ENCODE measurements at regions not wholly inside any gene's neighbourhood (a gene's known extent, or its start where the extent isn't known, plus 50 kb on each side); places are given as distances from the start of the nearest gene placed in this dataset.

- Histone ChIP-seq H3K36me3 (ENCODE audit: insufficient read depth, low read length) (no peaks in the 10 kb centered on the region), H3K4me3 (ENCODE audit: insufficient read depth, low read length) (no peak overlapping the region), H3K27ac (ENCODE audit: low read depth, low read length) (no peak overlapping the region), H3K79me2 (ENCODE audit: insufficient read depth, low read length) (no peaks in the 10 kb centered on the region), H2AFZ (ENCODE audit: low read length) (no peak overlapping the region), H3K4me1 (ENCODE audit: insufficient read depth, low read length) (no peaks in the 10 kb centered on the region), H3K4me2 (ENCODE audit: insufficient read depth, low read length) (no peak overlapping the region), H3K27me3 (ENCODE audit: insufficient read depth, low read length) (peaks cover 14% of the 10 kb centered on the region), H4K20me1 (ENCODE audit: insufficient read depth, low read length) (no peaks in the 10 kb centered on the region), H3K9me3 (ENCODE audit: low read depth, low read length) (no peaks in the 10 kb centered on the region)
- no peak for DNase-seq (ENCODE audit: insufficient read length, low spot score, missing footprints)
- TF ChIP-seq, protein P1, sequence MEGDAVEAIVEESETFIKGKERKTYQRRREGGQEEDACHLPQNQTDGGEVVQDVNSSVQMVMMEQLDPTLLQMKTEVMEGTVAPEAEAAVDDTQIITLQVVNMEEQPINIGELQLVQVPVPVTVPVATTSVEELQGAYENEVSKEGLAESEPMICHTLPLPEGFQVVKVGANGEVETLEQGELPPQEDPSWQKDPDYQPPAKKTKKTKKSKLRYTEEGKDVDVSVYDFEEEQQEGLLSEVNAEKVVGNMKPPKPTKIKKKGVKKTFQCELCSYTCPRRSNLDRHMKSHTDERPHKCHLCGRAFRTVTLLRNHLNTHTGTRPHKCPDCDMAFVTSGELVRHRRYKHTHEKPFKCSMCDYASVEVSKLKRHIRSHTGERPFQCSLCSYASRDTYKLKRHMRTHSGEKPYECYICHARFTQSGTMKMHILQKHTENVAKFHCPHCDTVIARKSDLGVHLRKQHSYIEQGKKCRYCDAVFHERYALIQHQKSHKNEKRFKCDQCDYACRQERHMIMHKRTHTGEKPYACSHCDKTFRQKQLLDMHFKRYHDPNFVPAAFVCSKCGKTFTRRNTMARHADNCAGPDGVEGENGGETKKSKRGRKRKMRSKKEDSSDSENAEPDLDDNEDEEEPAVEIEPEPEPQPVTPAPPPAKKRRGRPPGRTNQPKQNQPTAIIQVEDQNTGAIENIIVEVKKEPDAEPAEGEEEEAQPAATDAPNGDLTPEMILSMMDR (IDR thresholded peaks at IDR 0.05; ENCODE audit: extremely low read depth, low read depth, low read length): no peak
These were observed 212.2 kb downstream of the CDC5L start for GRCh38 chr6:44599672-44600071.

DNA sequence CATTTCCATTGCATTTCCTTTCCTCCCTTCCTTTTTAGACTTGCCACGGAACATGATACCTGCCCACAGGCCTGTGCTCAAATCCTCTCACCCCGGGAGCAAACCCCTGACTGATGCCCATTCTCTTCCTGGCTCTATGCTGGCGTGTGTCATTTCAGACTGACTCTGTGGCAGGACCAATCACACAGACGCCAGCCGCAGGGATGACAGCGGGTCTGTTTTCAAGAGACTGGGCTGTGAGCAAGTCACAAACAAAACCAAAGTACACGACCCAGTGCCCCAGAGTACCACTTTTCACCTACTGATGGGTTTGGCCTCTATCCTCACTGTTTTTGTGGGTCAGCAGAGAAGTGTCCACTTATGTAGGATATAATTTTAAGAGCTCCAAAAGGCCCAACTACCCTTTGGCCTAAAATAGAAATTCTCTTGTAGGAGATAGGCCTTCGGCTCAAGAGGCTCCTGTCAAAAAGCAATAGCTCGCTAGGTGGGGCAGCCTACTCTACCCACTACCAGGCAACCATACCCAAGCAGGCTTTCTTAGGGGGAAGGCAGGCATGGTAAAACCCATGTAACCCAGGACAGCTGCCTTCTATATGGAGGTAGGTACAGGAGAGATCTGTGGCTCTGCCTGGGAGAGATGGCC lies 215.7 kb downstream of the CDC5L start:
- Histone ChIP-seq H4K20me1 (ENCODE audit: insufficient read depth, low read length) (no peaks in the 10 kb centered on the region), H3K36me3 (ENCODE audit: insufficient read depth, low read length) (no peaks in the 10 kb centered on the region), H3K4me1 (ENCODE audit: insufficient read depth, low read length) (no peaks in the 10 kb centered on the region), H3K79me2 (ENCODE audit: insufficient read depth, low read length) (no peaks in the 10 kb centered on the region), H3K4me2 (ENCODE audit: insufficient read depth, low read length) (no peak overlapping the region), H3K4me3 (ENCODE audit: insufficient read depth, low read length) (no peak overlapping the region), H3K27me3 (ENCODE audit: insufficient read depth, low read length) (peaks cover 13% of the 10 kb centered on the region), H3K27ac (ENCODE audit: low read depth, low read length) (no peak overlapping the region), H3K9me3 (ENCODE audit: low read depth, low read length) (no peaks in the 10 kb centered on the region), H2AFZ (ENCODE audit: low read length) (no peak overlapping the region)
- TF ChIP-seq, protein P1 (IDR thresholded peaks at IDR 0.05; ENCODE audit: extremely low read depth, low read depth, low read length): no peak
- no peak for DNase-seq (ENCODE audit: insufficient read length, low spot score, missing footprints)

GRCh38 chr6:44606504-44606903 lies 219.0 kb downstream of the CDC5L start:
- Histone ChIP-seq H3K4me3 (ENCODE audit: insufficient read depth, low read length) (no peak overlapping the region), H3K79me2 (ENCODE audit: insufficient read depth, low read length) (no peaks in the 10 kb centered on the region), H4K20me1 (ENCODE audit: insufficient read depth, low read length) (no peaks in the 10 kb centered on the region), H3K27me3 (ENCODE audit: insufficient read depth, low read length) (peaks cover 13% of the 10 kb centered on the region), H3K4me1 (ENCODE audit: insufficient read depth, low read length) (no peaks in the 10 kb centered on the region), H3K27ac (ENCODE audit: low read depth, low read length) (no peak overlapping the region), H3K36me3 (ENCODE audit: insufficient read depth, low read length) (no peaks in the 10 kb centered on the region), H2AFZ (ENCODE audit: low read length) (no peak overlapping the region), H3K4me2 (ENCODE audit: insufficient read depth, low read length) (no peak overlapping the region), H3K9me3 (ENCODE audit: low read depth, low read length) (no peaks in the 10 kb centered on the region)
- TF ChIP-seq, protein P1 (IDR thresholded peaks at IDR 0.05; ENCODE audit: extremely low read depth, low read depth, low read length): no peak
- DNase-seq (ENCODE audit: insufficient read length, low spot score, missing footprints): no peak

GRCh38 chr6:44606976-44607375 lies 219.5 kb downstream of the CDC5L start:
- DNase-seq (ENCODE audit: insufficient read length, low spot score, missing footprints): no peak
- H2AFZ ChIP-seq (ENCODE audit: low read length): no peak overlapping the region
- no peaks in the 10 kb centered on the region for H3K36me3 ChIP-seq (ENCODE audit: insufficient read depth, low read length)
- H3K4me2 ChIP-seq (ENCODE audit: insufficient read depth, low read length): no peak overlapping the region
- no peaks in the 10 kb centered on the region for H3K4me1 ChIP-seq (ENCODE audit: insufficient read depth, low read length)
- H4K20me1 ChIP-seq (ENCODE audit: insufficient read depth, low read length): no peaks in the 10 kb centered on the region
- no peak overlapping the region for H3K27ac ChIP-seq (ENCODE audit: low read depth, low read length)
- H3K4me3 ChIP-seq (ENCODE audit: insufficient read depth, low read length): no peak overlapping the region
- H3K9me3 ChIP-seq (ENCODE audit: low read depth, low read length): no peaks in the 10 kb centered on the region
- no peaks in the 10 kb centered on the region for H3K79me2 ChIP-seq (ENCODE audit: insufficient read depth, low read length)
- TF ChIP-seq, protein P1 (IDR thresholded peaks at IDR 0.05; ENCODE audit: extremely low read depth, low read depth, low read length): no peak
- peaks cover 13% of the 10 kb centered on the region for H3K27me3 ChIP-seq (ENCODE audit: insufficient read depth, low read length)

Data from osteoblast (primary cell).